GM21529 (cell line): ENCODE measurements at regions not wholly inside any gene's neighbourhood (a gene's known extent, or its start where the extent isn't known, plus 50 kb on each side); places are given as distances from the start of the nearest gene placed in this dataset.
"Not testable (repeated sequence)": the region's sequence is repeated elsewhere in the genome, so short reads cannot be mapped to it uniquely, and the experiment has no call there.

ENCODE experiments used
- ATAC-seq: cut with Tn5 transposase; IDR thresholded peaks from one replicate; pipeline ENCODE4 v1.9.1; 2021; ENCODE audit not compliant: unreplicated experiment

DNA sequence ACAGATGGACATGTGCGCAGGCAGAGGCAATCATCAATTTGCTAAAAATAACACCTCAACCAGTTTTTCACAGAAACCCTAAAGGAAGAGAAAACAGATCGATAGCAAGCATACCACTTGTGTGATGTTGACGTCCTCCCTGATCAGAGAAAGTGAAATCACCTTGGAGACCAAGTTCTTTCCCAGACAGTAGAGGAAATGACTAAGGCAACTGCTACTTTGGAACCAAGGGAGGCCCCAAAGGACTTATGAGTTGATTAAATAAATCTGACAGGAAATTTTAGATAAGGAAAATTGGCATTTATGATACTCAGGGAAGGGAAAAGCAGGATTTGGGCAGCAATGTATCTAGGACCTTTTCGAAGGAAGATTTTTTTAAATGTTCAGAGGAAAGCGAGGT is 267.1 kb upstream of the ASIC2 start:
- no peak for ATAC-seq

DNA sequence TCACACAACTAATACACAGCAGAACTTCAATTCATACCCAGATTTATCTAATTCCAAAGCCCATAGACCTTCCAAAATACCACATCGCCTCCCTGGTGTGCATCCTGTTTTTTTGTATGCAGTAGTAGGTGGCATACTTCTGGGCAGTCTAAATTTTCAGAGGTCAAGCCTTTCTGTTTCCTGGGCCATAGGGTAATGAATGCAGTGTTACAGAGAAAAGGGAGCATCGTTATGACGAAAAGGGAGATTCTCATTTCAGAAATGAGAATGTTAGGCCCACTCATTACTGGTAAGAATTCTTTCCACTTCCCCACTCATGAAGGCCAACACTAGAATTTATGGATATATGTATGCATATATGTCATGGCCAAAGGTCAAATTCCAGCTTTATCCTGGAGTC is 267.8 kb upstream of the ASIC2 start:
- no peak for ATAC-seq

DNA sequence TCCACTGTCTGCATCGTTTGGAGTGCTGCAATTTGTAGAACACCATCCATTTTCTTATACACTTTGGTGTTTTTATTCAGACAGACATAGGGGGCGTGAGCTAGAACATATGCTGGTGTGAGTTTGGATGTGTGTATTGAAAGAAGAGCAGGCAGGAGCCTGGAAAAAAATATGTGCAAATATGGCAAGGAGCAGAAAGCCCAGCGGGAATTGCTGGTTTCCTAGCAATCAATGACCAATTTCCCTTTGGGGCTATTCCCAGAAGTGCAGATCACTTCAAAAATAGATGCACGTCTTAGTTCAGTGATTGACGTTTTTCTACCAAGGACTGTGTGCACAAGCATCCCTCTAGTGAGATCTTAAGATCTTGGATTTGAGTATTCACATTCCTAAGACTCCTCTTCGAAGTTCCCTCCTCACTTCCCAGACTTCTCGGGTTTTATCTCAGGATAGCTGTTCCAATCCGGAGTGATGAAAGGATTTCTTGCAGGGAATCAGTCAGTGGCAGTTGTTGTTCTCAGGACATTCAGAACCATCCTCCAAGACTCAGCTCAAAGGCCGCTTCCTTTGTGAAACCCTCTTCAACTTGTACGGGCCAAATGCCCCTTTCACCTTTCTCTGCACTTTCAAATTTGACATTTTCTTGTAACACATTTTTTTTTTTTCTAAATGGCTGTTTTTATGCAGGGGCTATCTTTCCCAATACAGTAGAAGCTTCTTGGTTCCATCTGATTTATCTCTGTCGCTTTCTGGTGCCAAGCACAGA is 268.7 kb upstream of the ASIC2 start:
- ATAC-seq: no peak

DNA sequence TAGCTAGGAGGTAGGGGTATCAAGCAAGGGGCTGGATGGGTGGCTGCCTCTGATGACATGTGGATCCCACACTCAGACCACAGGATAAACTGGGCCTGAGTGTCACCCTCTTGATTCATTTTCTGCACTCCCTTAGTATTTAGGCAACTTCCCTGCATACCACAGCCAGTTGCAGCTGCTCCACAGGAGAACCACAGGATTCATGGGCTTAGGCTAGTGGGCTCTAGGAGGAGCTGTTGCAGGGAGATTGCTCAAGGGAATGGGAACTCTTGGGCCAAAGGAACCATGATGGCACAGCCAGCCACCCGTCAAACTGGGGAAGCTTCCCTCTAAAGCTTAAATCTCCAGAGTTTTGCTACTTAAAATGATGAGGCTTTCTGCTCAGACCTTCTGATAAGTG is 269.7 kb upstream of the ASIC2 start:
- ATAC-seq: no peak

DNA sequence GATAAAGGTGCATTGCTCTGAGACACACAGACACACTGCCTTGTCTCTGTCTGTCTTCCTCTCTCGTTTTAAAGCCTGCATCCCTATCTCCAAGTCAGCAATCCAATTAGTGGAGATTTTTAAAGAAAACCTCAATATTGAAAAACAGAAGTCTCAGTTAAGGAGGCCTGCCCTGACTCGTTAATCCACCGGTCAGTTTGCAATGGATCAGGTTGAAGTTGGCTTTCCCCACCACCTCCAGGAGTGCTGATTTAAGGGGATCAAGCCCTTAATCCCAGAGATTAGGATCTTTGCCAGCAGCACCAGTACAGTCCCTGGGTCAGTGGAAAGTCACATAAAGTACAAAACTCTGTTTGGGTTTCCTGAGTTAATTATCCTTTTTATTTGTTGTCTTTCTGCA is 271.1 kb upstream of the ASIC2 start:
- ATAC-seq: no peak

DNA sequence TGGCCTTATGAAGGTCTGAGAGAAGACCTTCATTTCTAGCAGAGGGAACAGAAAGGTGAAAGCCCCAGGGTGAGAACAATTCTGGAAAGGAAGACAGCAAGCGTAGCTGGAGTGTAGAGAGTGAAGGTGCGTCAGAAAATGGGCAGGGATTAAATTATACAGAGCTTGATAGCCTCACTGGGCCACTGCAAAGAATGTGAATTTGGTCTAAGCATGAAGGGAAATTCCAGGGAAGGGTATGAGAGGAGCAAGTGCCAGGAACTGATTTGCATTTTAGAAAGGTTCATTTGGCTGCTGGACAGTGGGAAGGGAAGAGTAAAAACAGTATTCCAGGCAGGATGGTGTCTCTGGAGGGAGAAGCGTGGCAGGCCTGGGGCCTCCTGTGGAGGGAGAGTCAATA is 274.1 kb upstream of the ASIC2 start:
- no peak for ATAC-seq

DNA sequence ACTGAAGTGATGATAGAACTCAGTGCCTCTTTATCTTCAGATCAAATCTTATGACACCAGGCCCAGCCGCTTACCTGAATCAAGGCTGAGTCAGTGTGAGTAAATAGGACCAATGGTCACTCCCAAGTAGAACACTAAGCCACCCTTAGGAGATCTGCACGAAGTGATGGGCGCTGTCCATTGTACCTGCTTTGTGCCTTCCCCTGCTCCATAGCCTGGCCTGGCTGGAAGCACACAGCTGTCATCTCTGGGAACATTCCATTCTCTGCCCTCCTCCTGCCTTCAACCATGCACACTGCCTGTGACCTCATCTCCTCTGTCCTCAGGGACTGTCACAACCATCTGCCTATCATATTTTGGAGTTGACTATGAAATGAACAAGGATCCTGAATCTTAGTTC is 279.5 kb upstream of the ASIC2 start:
- no peak for ATAC-seq

DNA sequence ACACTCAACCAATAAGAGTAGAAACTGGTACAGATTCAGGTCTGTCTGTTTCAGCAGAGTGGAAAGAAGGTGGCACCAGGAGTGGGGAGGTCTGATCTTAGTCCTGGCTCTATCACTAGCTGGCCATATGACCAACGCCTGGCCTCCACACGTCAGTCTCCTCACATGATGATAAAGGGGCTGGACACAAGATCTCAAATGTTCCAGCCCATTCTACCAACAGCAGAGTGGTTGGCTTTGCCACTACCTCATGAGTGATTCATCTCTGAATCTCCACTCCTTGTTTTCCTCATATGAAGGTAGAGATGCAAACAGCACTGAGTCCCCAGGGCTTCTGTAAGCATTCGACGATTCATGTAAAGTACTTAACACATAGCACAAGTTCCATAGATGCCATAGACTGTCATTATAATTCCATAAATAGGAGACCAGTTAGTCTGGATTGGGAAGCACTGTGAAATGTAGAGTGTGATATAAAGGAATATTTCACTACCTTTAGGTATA is 281.9 kb upstream of the ASIC2 start:
- ATAC-seq: no peak

DNA sequence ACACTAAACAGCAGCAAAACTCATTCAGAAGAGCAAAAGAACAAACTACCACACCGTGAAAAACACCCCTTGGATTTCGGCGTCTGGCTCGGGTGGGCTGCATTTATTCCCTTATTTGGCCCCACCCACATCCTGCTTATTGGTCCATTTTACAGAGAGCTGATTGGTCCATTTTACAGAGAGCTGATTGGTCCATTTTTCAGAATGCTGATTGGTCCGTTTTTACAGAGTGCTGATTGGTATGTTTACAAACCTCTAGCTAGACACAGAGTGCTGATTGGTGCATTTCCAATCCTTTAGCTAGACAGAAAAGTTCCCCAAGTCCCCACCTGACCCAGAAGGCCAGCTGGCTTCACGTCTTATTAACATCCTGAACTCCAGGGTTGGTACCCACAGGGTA is 286.6 kb upstream of the ASIC2 start:
- ATAC-seq: not testable (repeated sequence)

DNA sequence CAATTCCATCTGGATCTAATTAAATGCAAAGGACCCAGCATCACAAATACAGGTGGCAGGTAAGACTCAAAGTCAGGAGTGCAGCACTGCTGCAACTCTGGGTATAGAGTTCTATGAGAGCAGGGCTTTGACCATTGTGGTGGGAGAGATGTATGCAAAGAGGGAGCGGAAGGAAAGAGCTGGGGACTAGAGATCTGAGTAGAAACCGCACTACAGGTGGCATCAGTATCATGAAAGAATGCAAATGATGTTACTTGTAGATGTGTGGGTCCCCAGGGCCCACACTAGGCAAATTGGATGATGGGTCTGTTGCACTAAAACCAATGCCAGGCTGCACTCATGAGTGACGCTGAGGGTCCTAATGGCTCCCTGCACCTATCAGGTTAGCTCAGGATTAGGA is 287.1 kb upstream of the ASIC2 start:
- ATAC-seq: no peak

DNA sequence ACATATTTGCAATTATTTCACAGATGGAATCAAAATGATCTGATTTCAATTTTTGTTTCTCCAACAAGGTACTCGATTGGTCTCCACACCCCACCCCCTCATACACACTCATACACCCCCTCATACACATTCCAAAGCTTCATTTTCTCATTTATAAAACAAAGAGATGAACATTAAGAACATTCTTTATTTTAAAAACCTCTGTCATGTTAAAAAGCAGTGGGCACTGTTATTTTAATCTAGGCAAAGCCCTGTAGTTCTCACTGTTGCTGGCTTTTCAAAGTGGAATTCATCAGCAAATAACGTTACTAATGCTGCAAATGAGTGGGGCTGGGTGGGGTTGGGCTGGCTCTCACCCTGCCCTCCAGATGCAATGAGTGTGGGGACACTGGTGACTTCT is 289.6 kb upstream of the ASIC2 start:
- ATAC-seq: no peak

DNA sequence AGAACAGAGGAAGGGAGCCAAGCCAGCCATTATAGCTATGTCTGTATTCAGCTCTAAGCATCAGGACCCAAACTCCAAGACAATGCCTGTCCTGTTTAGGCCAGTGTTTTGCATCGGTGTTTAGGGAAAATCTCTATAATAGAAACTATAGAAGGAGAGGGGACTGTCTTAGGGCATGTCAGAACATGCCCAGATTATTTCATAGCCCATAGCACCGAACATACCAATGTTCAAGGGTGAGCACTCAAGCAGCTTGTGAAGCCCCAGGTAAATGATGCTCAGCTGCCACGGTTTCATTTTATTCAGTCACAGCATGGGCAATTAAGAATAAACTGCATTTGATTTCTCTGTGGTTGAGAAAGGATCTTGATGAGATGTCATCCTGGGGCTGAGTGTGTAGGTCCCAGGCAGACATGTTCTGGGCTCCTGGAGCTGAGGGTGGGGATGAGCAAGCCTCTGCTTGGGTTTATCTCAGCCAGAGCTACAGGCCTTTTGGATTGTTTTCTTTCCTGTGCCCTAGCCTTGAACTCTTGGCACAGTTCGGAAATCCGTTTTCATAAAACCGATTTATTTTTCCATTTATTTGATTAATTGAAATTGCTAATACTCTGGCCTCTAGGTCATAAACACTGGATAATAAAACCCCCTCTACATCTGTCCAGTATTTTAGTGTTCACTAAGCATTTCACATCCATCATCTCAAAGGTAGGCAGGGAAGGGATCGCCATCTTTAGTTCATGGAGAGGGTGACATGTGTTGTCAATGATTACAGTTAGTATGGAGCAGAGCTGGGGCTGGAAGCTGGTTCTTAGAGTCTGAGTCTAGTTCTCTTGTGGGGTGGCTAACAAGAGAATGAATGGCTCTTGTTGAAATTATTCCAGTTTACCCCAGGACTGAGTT is 290.7 kb upstream of the ASIC2 start:
- ATAC-seq: no peak

DNA sequence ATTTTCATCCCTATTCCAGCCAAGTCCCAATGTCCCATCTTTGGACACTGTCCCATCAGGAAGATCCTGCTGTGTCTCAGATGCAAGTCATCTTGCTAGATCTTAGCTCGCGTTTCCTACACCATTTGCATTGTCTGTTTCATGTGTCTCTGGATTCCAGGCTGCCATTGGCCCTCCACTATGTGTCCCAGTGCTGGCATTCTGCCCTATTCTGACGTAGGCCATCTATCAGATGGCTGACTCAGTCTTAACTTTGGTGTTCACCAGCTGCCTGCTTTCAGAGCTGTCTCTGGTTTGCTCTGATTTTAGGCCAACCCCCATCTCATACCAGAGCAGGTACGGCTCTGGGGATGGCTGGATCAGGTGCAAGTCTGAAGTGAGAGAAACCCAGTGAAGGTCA is 300.9 kb upstream of the ASIC2 start:
- no peak for ATAC-seq

DNA sequence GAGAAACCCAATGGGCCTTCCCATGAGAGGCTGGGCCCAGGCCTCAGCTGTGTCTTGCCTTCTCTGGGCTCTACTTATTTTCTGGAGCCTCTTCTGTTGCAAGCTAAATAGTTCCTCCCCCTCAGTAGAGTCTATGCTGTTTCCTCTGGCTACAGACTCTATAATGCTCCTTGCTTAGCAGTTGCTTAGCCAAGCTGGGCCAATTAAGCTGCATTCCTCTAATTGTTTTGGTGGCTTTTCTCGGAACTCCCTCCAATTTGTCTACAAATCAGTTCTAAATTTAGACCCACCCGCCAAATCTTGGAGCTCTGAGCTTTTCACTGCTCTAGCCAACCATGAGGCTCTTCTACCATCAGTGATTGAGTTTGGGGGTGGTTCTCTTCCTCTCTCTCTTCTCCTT is 302.7 kb upstream of the ASIC2 start:
- no peak for ATAC-seq

DNA sequence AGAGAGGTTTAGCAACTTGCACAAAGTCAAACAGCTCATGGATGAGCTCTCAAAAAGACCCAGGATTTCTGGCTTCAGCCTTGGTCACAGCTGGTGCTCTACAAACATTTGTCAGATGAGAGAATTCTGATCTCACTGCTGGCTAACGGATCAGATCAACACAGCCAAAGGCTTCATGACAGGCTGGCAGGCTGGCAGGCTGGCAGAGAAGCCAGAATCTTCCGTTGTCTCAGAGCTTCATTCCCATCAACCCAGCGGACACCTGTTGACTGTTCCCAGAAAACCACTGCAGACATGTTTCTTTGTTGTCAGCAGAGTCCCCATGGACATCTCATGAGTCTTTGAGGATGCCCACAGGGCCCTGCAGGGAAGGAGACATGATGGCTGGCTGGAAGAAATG is 303.8 kb upstream of the ASIC2 start:
- ATAC-seq: no peak

DNA sequence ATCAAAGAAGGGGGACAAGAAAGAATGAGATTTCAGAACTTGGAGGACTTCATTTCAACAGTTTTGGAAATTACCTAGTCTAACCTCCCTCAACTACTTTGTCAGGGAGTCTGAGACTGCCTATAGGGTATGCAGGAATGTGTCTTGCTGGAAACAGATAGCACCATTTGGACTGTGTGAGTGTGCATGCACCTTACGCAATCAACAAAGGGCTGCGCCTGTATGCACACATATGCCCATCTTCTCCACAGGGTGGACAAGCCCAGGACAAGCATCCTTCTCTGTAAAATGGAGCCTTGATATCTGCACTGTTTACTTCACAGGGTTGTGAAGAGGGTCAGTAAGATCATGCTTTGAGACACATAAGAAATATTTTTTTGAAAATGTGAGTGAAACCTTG is 305.7 kb upstream of the ASIC2 start:
- ATAC-seq: no peak

DNA sequence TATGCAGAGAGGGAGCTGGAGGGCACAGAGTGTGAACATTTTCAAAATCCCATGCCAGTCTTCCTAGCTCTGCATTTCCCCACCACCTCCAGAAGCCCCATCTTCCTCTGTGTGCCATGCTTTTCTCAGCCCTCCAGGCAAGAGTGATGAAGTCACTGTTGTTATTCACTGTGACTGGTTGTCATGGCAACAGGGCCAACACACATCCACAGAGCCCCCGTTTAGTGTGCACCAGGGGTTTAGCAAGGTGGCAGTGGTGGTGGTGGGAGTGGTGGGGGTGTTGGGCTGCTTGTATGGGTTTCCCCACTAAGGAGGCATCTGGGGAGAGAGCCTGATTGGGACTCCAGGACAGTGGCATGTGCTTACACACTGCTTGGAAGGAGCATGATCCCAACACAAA is 309.9 kb upstream of the ASIC2 start:
- no peak for ATAC-seq

DNA sequence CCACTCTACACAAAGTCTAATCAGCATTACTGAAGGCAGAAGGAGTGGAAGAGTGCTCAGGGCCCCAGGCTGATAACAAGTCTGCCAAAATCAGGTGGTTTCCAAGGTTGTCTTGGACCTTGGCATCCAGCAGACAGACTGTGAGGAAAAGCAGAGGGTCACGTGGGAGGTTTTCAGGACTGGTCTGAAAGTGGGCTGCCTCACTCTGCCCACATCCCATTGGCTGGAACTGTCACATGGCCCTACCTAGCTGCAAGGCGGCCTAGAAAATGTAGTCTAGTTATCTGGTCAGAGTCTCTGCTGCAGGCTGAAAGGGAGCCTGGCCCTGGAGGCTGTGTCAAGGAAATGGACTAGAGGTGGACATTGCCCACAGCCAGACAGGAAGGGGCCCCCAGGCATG is 310.7 kb upstream of the ASIC2 start:
- ATAC-seq: no peak

DNA sequence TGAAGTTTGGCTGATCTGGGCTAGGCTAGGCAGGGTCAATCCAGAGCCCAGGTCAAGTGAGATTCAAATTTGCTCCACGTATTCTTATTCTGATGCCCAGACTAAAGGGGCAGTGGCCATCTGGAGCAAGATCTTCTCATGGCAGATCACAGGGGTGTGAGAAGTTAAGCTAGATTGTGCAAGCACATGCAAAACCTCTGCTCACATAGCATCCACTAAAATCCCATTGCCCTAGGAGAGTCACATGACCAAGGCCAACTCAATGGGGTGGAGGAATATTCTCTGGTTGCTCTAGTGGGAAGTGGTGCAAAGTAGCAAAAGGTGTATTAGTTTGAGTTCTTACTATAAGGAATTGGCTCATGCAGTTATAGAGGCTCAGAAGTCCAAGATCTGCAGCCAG is 318.4 kb upstream of the ASIC2 start:
- ATAC-seq: no peak

DNA sequence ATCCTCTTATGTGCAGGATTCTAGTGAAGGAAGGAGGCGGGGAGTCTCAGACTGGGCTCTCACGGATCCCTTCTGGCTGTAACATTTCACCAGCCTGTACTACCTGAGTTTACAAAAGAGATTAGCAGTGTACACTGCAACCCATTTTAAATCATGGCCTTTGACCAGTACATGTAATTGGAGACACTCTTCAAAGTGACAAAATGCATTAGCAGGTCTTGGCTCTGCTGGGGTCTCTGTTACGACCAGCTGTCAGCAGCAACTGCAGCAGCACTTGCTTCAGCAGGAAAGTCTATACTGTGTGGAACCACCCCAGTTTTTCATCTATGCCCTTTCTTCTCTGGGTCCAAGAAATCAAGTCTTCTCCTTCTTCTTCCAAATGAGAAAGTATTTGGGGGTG is 322.8 kb upstream of the ASIC2 start:
- ATAC-seq: no peak

DNA sequence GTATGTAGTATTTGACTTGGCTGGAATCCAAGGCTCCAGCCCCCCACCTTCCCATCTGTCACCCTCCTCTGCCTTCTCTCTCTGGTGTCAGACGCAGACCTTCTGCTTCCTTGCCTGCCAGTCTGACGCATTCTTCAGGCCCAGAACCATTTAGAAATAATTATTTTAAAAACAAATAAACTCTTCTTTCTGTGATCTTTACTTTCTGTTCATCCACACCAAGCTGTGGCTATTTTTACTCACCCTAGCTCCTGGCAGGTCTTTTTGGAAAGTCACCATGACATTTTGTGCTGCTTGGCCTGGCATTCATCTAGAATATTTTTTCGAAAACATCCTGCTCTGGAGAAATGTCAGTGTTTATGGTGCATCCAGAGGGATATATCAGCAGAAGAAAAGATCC is 330.7 kb upstream of the ASIC2 start:
- no peak for ATAC-seq
